ENCODE measurements at regions not wholly inside any gene's neighbourhood (a gene's known extent, or its start where the extent isn't known, plus 50 kb on each side); places are given as distances from the start of the nearest gene placed in this dataset.

GRCh38 chr11:127816962-127817361 lies 770.4 kb downstream of the ETS1 start:
- Mint-ChIP-seq H3K27ac (ENCODE audit: unreplicated experiment) (no peak overlapping the region), H3K27me3 (ENCODE audit: unreplicated experiment) (peaks cover 3% of the 10 kb centered on the region), H3K9me3 (ENCODE audit: unreplicated experiment) (no peaks in the 10 kb centered on the region), H3K4me1 (ENCODE audit: unreplicated experiment) (no peaks in the 10 kb centered on the region), H3K36me3 (ENCODE audit: unreplicated experiment) (no peaks in the 10 kb centered on the region), H3K4me3 (ENCODE audit: unreplicated experiment) (no peak overlapping the region)
- no peak for TF ChIP-seq CTCF (IDR thresholded peaks at IDR 0.05)
- DNase-seq (ENCODE audit: extremely low spot score, unreplicated experiment): no peak

- H3K27ac Mint-ChIP-seq (ENCODE audit: unreplicated experiment): no peak overlapping the region
- DNase-seq (ENCODE audit: extremely low spot score, unreplicated experiment): no peak
- no peak overlapping the region for H3K4me3 Mint-ChIP-seq (ENCODE audit: unreplicated experiment)
- H3K9me3 Mint-ChIP-seq (ENCODE audit: unreplicated experiment): no peaks in the 10 kb centered on the region
- peaks cover 3% of the 10 kb centered on the region for H3K27me3 Mint-ChIP-seq (ENCODE audit: unreplicated experiment)
- TF ChIP-seq CTCF (IDR thresholded peaks at IDR 0.05): no peak
- no peaks in the 10 kb centered on the region for H3K36me3 Mint-ChIP-seq (ENCODE audit: unreplicated experiment)
- no peaks in the 10 kb centered on the region for H3K4me1 Mint-ChIP-seq (ENCODE audit: unreplicated experiment)
These were observed 772.0 kb downstream of the ETS1 start for GRCh38 chr11:127815331-127815730.

- Mint-ChIP-seq H3K36me3 (ENCODE audit: unreplicated experiment) (no peaks in the 10 kb centered on the region), H3K9me3 (ENCODE audit: unreplicated experiment) (no peaks in the 10 kb centered on the region), H3K4me3 (ENCODE audit: unreplicated experiment) (no peak overlapping the region), H3K27ac (ENCODE audit: unreplicated experiment) (no peak overlapping the region), H3K4me1 (ENCODE audit: unreplicated experiment) (no peaks in the 10 kb centered on the region), H3K27me3 (ENCODE audit: unreplicated experiment) (peaks cover 6% of the 10 kb centered on the region)
- TF ChIP-seq CTCF (IDR thresholded peaks at IDR 0.05): no peak
- no peak for DNase-seq (ENCODE audit: extremely low spot score, unreplicated experiment)
These were observed 780.9 kb downstream of the ETS1 start for GRCh38 chr11:127806501-127806900.

- no peak for DNase-seq (ENCODE audit: extremely low spot score, unreplicated experiment)
- TF ChIP-seq CTCF (IDR thresholded peaks at IDR 0.05): no peak
- H3K9me3 Mint-ChIP-seq (ENCODE audit: unreplicated experiment): no peaks in the 10 kb centered on the region
- H3K27ac Mint-ChIP-seq (ENCODE audit: unreplicated experiment): no peak overlapping the region
- H3K36me3 Mint-ChIP-seq (ENCODE audit: unreplicated experiment): no peaks in the 10 kb centered on the region
- H3K4me1 Mint-ChIP-seq (ENCODE audit: unreplicated experiment): no peaks in the 10 kb centered on the region
- peaks cover 8% of the 10 kb centered on the region for H3K27me3 Mint-ChIP-seq (ENCODE audit: unreplicated experiment)
- no peak overlapping the region for H3K4me3 Mint-ChIP-seq (ENCODE audit: unreplicated experiment)
These were observed 781.6 kb downstream of the ETS1 start for GRCh38 chr11:127805771-127806170.

- TF ChIP-seq CTCF (IDR thresholded peaks at IDR 0.05): no peak
- DNase-seq (ENCODE audit: extremely low spot score, unreplicated experiment): no peak
- Mint-ChIP-seq H3K4me1 (ENCODE audit: unreplicated experiment) (no peaks in the 10 kb centered on the region), H3K9me3 (ENCODE audit: unreplicated experiment) (no peaks in the 10 kb centered on the region), H3K27me3 (ENCODE audit: unreplicated experiment) (peaks cover 8% of the 10 kb centered on the region), H3K36me3 (ENCODE audit: unreplicated experiment) (no peaks in the 10 kb centered on the region), H3K4me3 (ENCODE audit: unreplicated experiment) (no peak overlapping the region), H3K27ac (ENCODE audit: unreplicated experiment) (no peak overlapping the region)
These were observed 782.5 kb downstream of the ETS1 start for GRCh38 chr11:127804747-127805400.

All from osteocyte (in vitro differentiated cells).